Effector memory CD8-positive, alpha-beta T cell (primary cell): ENCODE measurements at regions not wholly inside any gene's neighbourhood (a gene's known extent, or its start where the extent isn't known, plus 50 kb on each side); places are given as distances from the start of the nearest gene placed in this dataset.
"Not testable (repeated sequence)": the region's sequence is repeated elsewhere in the genome, so short reads cannot be mapped to it uniquely, and the experiment has no call there.

Experiments used
- ATAC-seq: fragments of 150-1000 bp; cut with Tn5 transposase; replicated peaks from 2 replicates; pipeline ENCODE4 v1.10.0; 2021; ENCODE audit warnings: mild to moderate bottlenecking, moderate library complexity
- DNase-seq, 3 experiments: peaks; one replicate each; pipeline ENCODE4 v3.0.0; 2021
- H3K27ac Mint-ChIP-seq, 2 donors: one replicate each; pipeline ENCODE4 v1.8.0; 2022; ENCODE audit warnings: mild to moderate bottlenecking in 2 of 2, mixed read lengths in 2 of 2, moderate library complexity in 2 of 2
- H3K27me3 Mint-ChIP-seq, 2 donors: one replicate each; pipeline ENCODE4 v1.8.0; 2022; ENCODE audit warnings: mixed read lengths in 2 of 2
- H3K36me3 Mint-ChIP-seq: one replicate; pipeline ENCODE4 v1.8.0; 2022; ENCODE audit warnings: mild to moderate bottlenecking, moderate library complexity, mixed read lengths; ENCODE audit not compliant: insufficient read depth
- H3K4me1 Mint-ChIP-seq, 2 donors: one replicate each; pipeline ENCODE4 v1.8.0; 2022; ENCODE audit warnings: low read depth in 2 of 2, mixed read lengths in 2 of 2
- H3K4me3 Mint-ChIP-seq, 2 donors: one replicate each; pipeline ENCODE4 v1.8.0; 2022; ENCODE audit warnings: mild to moderate bottlenecking in 2 of 2, mixed read lengths in 2 of 2, moderate library complexity in 2 of 2
- H3K9me3 Mint-ChIP-seq, 2 donors: one replicate each; pipeline ENCODE4 v1.8.0; 2022; ENCODE audit warnings: mixed read lengths in 2 of 2

- H3K27me3 Mint-ChIP-seq = peaks cover 28 to 39% of the 10 kb centered on the region in 2 donors
- not testable (repeated sequence) for H3K27ac Mint-ChIP-seq, DNase-seq, H3K4me3 Mint-ChIP-seq, H3K4me1 Mint-ChIP-seq, ATAC-seq, H3K9me3 Mint-ChIP-seq, H3K36me3 Mint-ChIP-seq
Observed at GRCh38 chr5:111612013-111612630, 99.8 kb upstream of the STARD4 start.

- DNase-seq = no peak
- H3K36me3 Mint-ChIP-seq = no peaks in the 10 kb centered on the region
- no peak overlapping the region for H3K4me3 Mint-ChIP-seq
- no peak for ATAC-seq
- peaks cover 16 to 20% of the 10 kb centered on the region in 2 donors for H3K27me3 Mint-ChIP-seq
- no peaks in the 10 kb centered on the region for H3K9me3 Mint-ChIP-seq
- H3K27ac Mint-ChIP-seq = no peak overlapping the region
- no peaks in the 10 kb centered on the region for H3K4me1 Mint-ChIP-seq
Observed at GRCh38 chr5:111606194-111606593, 93.9 kb upstream of the STARD4 start.

- no peak overlapping the region for H3K27ac Mint-ChIP-seq
- ATAC-seq = no peak
- no peaks in the 10 kb centered on the region for H3K9me3 Mint-ChIP-seq
- H3K27me3 Mint-ChIP-seq = peaks cover 17 to 28% of the 10 kb centered on the region in 2 donors
- no peaks in the 10 kb centered on the region for H3K4me1 Mint-ChIP-seq
- H3K4me3 Mint-ChIP-seq = no peak overlapping the region
- H3K36me3 Mint-ChIP-seq = no peaks in the 10 kb centered on the region
- DNase-seq = no peak
Observed at GRCh38 chr5:111603446-111603827, 91.1 kb upstream of the STARD4 start.

GRCh38 chr5:111602817-111603445 lies 90.6 kb upstream of the STARD4 start:
- no peak overlapping the region for H3K4me3 Mint-ChIP-seq
- H3K9me3 Mint-ChIP-seq = no peaks in the 10 kb centered on the region
- DNase-seq = no peak
- H3K27ac Mint-ChIP-seq = no peak overlapping the region
- H3K36me3 Mint-ChIP-seq = no peaks in the 10 kb centered on the region
- peaks cover 12 to 25% of the 10 kb centered on the region in 2 donors for H3K27me3 Mint-ChIP-seq
- no peak for ATAC-seq
- H3K4me1 Mint-ChIP-seq = no peaks in the 10 kb centered on the region

- Mint-ChIP-seq H3K4me3 (no peak overlapping the region), H3K36me3 (no peaks in the 10 kb centered on the region), H3K4me1 (no peaks in the 10 kb centered on the region), H3K9me3 (no peaks in the 10 kb centered on the region), H3K27ac (no peak overlapping the region), H3K27me3 (peaks cover 14 to 18% of the 10 kb centered on the region in 2 donors)
- no peak for ATAC-seq
- DNase-seq = no peak
Observed at GRCh38 chr5:111598996-111599395, 86.7 kb upstream of the STARD4 start.

- Mint-ChIP-seq H3K9me3 (no peaks in the 10 kb centered on the region), H3K27me3 (peaks cover 9 to 14% of the 10 kb centered on the region in 2 donors), H3K36me3 (no peaks in the 10 kb centered on the region), H3K4me3 (no peak overlapping the region), H3K4me1 (no peaks in the 10 kb centered on the region), H3K27ac (no peak overlapping the region)
- ATAC-seq (no peak), DNase-seq (no peak)
Observed at GRCh38 chr5:111597491-111597890, 85.2 kb upstream of the STARD4 start.

GRCh38 chr5:111596705-111597104 lies 84.4 kb upstream of the STARD4 start:
- Mint-ChIP-seq H3K36me3 (no peaks in the 10 kb centered on the region), H3K27ac (no peak overlapping the region), H3K4me1 (no peaks in the 10 kb centered on the region), H3K9me3 (no peaks in the 10 kb centered on the region), H3K27me3 (peaks cover 9 to 14% of the 10 kb centered on the region in 2 donors), H3K4me3 (no peak overlapping the region)
- DNase-seq (no peak), ATAC-seq (no peak)

GRCh38 chr5:111595425-111595824 lies 83.1 kb upstream of the STARD4 start:
- H3K4me3 Mint-ChIP-seq = no peak overlapping the region
- H3K36me3 Mint-ChIP-seq = no peaks in the 10 kb centered on the region
- ATAC-seq = no peak
- no peak overlapping the region for H3K27ac Mint-ChIP-seq
- no peaks in the 10 kb centered on the region for H3K9me3 Mint-ChIP-seq
- DNase-seq = no peak
- peaks cover 5 to 10% of the 10 kb centered on the region in 2 donors for H3K27me3 Mint-ChIP-seq
- H3K4me1 Mint-ChIP-seq = no peaks in the 10 kb centered on the region

- Mint-ChIP-seq H3K4me3 (no peak overlapping the region), H3K27ac (no peak overlapping the region), H3K27me3 (peaks cover 8 to 19% of the 10 kb centered on the region in 2 donors), H3K9me3 (no peaks in the 10 kb centered on the region), H3K4me1 (no peaks in the 10 kb centered on the region), H3K36me3 (no peaks in the 10 kb centered on the region)
- DNase-seq = no peak
- ATAC-seq = no peak
Observed at GRCh38 chr5:111589316-111589715, 77.0 kb upstream of the STARD4 start.

- Mint-ChIP-seq H3K36me3 (no peaks in the 10 kb centered on the region), H3K4me3 (no peak overlapping the region), H3K4me1 (no peaks in the 10 kb centered on the region), H3K9me3 (no peaks in the 10 kb centered on the region), H3K27ac (no peak overlapping the region), H3K27me3 (peaks cover 15 to 26% of the 10 kb centered on the region in 2 donors)
- no peak for DNase-seq
- ATAC-seq = no peak
Observed at GRCh38 chr5:111587728-111588127, 75.4 kb upstream of the STARD4 start.

GRCh38 chr5:111585946-111586345 lies 73.6 kb upstream of the STARD4 start:
- no peak overlapping the region for H3K4me3 Mint-ChIP-seq
- H3K9me3 Mint-ChIP-seq = peaks cover 0 to 4% of the 10 kb centered on the region in 2 donors
- no peak for ATAC-seq
- DNase-seq = no peak
- H3K27ac Mint-ChIP-seq = no peak overlapping the region
- peaks cover 27 to 38% of the 10 kb centered on the region in 2 donors for H3K27me3 Mint-ChIP-seq
- H3K36me3 Mint-ChIP-seq = no peaks in the 10 kb centered on the region
- no peaks in the 10 kb centered on the region for H3K4me1 Mint-ChIP-seq

GRCh38 chr5:111585291-111585690 lies 73.0 kb upstream of the STARD4 start:
- H3K9me3 Mint-ChIP-seq = peaks cover 0 to 4% of the 10 kb centered on the region in 2 donors
- no peak overlapping the region for H3K4me3 Mint-ChIP-seq
- ATAC-seq = no peak
- no peaks in the 10 kb centered on the region for H3K36me3 Mint-ChIP-seq
- peaks cover 34 to 38% of the 10 kb centered on the region in 2 donors for H3K27me3 Mint-ChIP-seq
- no peak for DNase-seq
- no peaks in the 10 kb centered on the region for H3K4me1 Mint-ChIP-seq
- H3K27ac Mint-ChIP-seq = no peak overlapping the region

- H3K36me3 Mint-ChIP-seq = no peaks in the 10 kb centered on the region
- peak; percentile 41 for ATAC-seq
- H3K4me1 Mint-ChIP-seq = no peaks in the 10 kb centered on the region
- no peak for DNase-seq
- H3K27ac Mint-ChIP-seq = no peak overlapping the region
- no peak overlapping the region for H3K4me3 Mint-ChIP-seq
- peaks cover 36% of the 10 kb centered on the region in 2 donors for H3K27me3 Mint-ChIP-seq
- H3K9me3 Mint-ChIP-seq = peaks cover 0 to 4% of the 10 kb centered on the region in 2 donors
Observed at GRCh38 chr5:111584651-111585050, 72.3 kb upstream of the STARD4 start.

- Mint-ChIP-seq H3K36me3 (no peaks in the 10 kb centered on the region), H3K4me3 (no peak overlapping the region), H3K9me3 (peaks cover 0 to 4% of the 10 kb centered on the region in 2 donors), H3K27me3 (peaks cover 27 to 40% of the 10 kb centered on the region in 2 donors), H3K4me1 (no peaks in the 10 kb centered on the region), H3K27ac (no peak overlapping the region)
- DNase-seq (no peak), ATAC-seq (no peak)
Observed at GRCh38 chr5:111583758-111584203, 71.4 kb upstream of the STARD4 start.
